K562 (cell line): ENCODE measurements at regions not wholly inside any gene's neighbourhood (a gene's known extent, or its start where the extent isn't known, plus 50 kb on each side); places are given as distances from the start of the nearest gene placed in this dataset.

Source experiments
- ATAC-seq: fragments of 200-7000 bp; cut with Tn5 transposase; 3 replicates; pipeline ENCODE4 v1.9.1; 2020; ENCODE audit warnings: moderate library complexity
- BruUV-seq: library from RNA; stranded (reverse); fragments of 400-500 nt; replicated peaks from 2 replicates; lab custom pipeline; 2021; lab: Mats Ljungman, UMichigan
- CTCF ChIA-PET: fragments of 300-600 bp; formaldehyde crosslinking; extraction: SDS; loops from one replicate; lab custom pipeline; 2021; ENCODE audit warnings: low intra/inter-chr PET ratio; lab: Yijun Ruan, JAX
- POLR2A ChIA-PET: fragments of 300-600, 350-650 bp; sonication (Branson Sonifier 250); formaldehyde crosslinking; extraction: SDS; loops from one replicate; lab custom pipeline; 2021; ENCODE audit warnings: antibody characterized with exemption, inconsistent platforms; lab: Yijun Ruan, JAX
- DNase-seq, 4 experiments: peaks; one replicate each; pipeline versions ENCODE4 v3.0.0 to v3.0.0-alpha.2; 2011 to 2018; ENCODE audit warnings: low spot score in 3 of 4, mixed read lengths in 3 of 4; ENCODE audit errors: extremely low read depth in 1 of 4
- FAIRE-seq: peaks from 2 replicates; lab custom pipeline; 2011; peaks lifted over from hg19 to GRCh38; lab: Jason Lieb, UNC
- H2AFZ ChIP-seq: 2 replicates; pipeline ENCODE4 v1.6.0; 2011; ENCODE audit warnings: low read depth, low read length, control low read depth, inconsistent platforms
- H3K27ac ChIP-seq: fragments of 200-600 bp; 3 replicates; pipeline ENCODE4 v1.8.0; 2011; ENCODE audit warnings: low read depth, mild to moderate bottlenecking, control low read depth, inconsistent platforms, low read length, moderate library complexity, mixed read lengths; ENCODE audit errors: extremely low read depth
- H3K27me3 ChIP-seq, 2 experiments: fragments of 300-600 bp in 1 of 2; 2 replicates in 1 of 2; 3 replicates in 1 of 2; pipeline versions ENCODE4 v1.6.0 to v1.8.0; 2011; ENCODE audit warnings: inconsistent platforms in 2 of 2, low read length in 2 of 2, mild to moderate bottlenecking in 1 of 2, mixed read lengths in 1 of 2, moderate library complexity in 1 of 2; ENCODE audit not compliant: control insufficient read depth in 2 of 2, insufficient read depth in 2 of 2
- H3K36me3 ChIP-seq: fragments of 300-600 bp; 3 replicates; pipeline ENCODE4 v1.8.0; 2011; ENCODE audit warnings: mild to moderate bottlenecking, low read length, inconsistent platforms; ENCODE audit not compliant: control insufficient read depth, insufficient read depth
- H3K4me1 ChIP-seq, 2 experiments: fragments of 200-600 bp in 1 of 2; replicated peaks in 1 of 2; 2 replicates in 1 of 2; 3 replicates in 1 of 2; pipeline versions ENCODE4 v1.5.1 to v1.8.0; 2011; ENCODE audit warnings: inconsistent platforms in 2 of 2, low read length in 2 of 2, mild to moderate bottlenecking in 1 of 2, mixed read lengths in 1 of 2, moderate library complexity in 1 of 2; ENCODE audit not compliant: control insufficient read depth in 2 of 2, insufficient read depth in 2 of 2
- H3K4me2 ChIP-seq: 2 replicates; pipeline ENCODE4 v1.6.1; 2011; ENCODE audit warnings: low read length, control low read depth, inconsistent platforms, mixed read lengths; ENCODE audit not compliant: insufficient read depth
- H3K4me3 ChIP-seq: fragments of 200-600 bp; sonication (generic), shearing (Covaris generic); 2 replicates; pipeline ENCODE4 v1.5.1; 2016; ENCODE audit warnings: control low read depth, inconsistent platforms
- H3K79me2 ChIP-seq: fragments of 200-600 bp; 3 replicates; pipeline ENCODE4 v1.8.0; 2011; ENCODE audit warnings: low read length, inconsistent platforms; ENCODE audit not compliant: control insufficient read depth, insufficient read depth
- H3K9ac ChIP-seq, 2 experiments: 2 replicates each; pipeline versions ENCODE4 v1.6.0 to v1.6.1; 2011; ENCODE audit warnings: low read depth in 2 of 2, low read length in 2 of 2, control low read depth in 1 of 2, inconsistent platforms in 1 of 2, mild to moderate bottlenecking in 1 of 2, mixed read lengths in 1 of 2; ENCODE audit not compliant: insufficient read depth in 1 of 2
- H3K9me1 ChIP-seq: one replicate; pipeline ENCODE4 v1.6.0; 2011; ENCODE audit warnings: inconsistent platforms, mild to moderate bottlenecking, low read length, moderate library complexity; ENCODE audit not compliant: control insufficient read depth, insufficient read depth
- H3K9me3 ChIP-seq: replicated peaks from 2 replicates; pipeline ENCODE4 v1.5.1; 2011; ENCODE audit warnings: low read depth, low read length, inconsistent platforms; ENCODE audit not compliant: control insufficient read depth, insufficient read depth
- H4K20me1 ChIP-seq: replicated peaks from 2 replicates; pipeline ENCODE4 v1.6.1; 2011; ENCODE audit warnings: low read length, inconsistent platforms, mixed read lengths; ENCODE audit not compliant: control insufficient read depth, insufficient read depth
- ETS2 ChIP-seq: IDR thresholded peaks from 2 replicates; pipeline ENCODE4 v1.6.1; 2016; ENCODE audit warnings: borderline replicate concordance, missing genetic modification characterization, mild to moderate bottlenecking, moderate library complexity, missing compliant biosample characterization; ENCODE audit not compliant: poor library complexity, severe bottlenecking
- HMG20A ChIP-seq: fragments of 450-650 bp; formaldehyde crosslinking; conservative IDR thresholded peaks from 2 replicates; pipeline ENCODE4 v1.4.0; 2020; ENCODE audit warnings: mild to moderate bottlenecking, mixed read lengths
- IRF9 ChIP-seq: fragments of 450-650 bp; IDR thresholded peaks from 2 replicates; pipeline ENCODE4 v1.6.1; 2016; ENCODE audit warnings: missing biosample characterization, missing genetic modification characterization
- RAD21 ChIP-seq, 2 experiments: fragments of 250-450 bp in 1 of 2; fragments of 450-650 bp in 1 of 2; sonication (Bioruptor Pico) in 1 of 2; formaldehyde crosslinking in 1 of 2; IDR thresholded peaks in 1 of 2; conservative IDR thresholded peaks in 1 of 2; 2 replicates each; pipeline versions ENCODE4 v1.4.0 to v1.8.0; 2020 to 2022; ENCODE audit warnings: mild to moderate bottlenecking in 2 of 2, moderate library complexity in 1 of 2
- ZNF184 ChIP-seq: sonication (generic); formaldehyde crosslinking; IDR thresholded peaks from 2 replicates; pipeline ENCODE4 v1.5.0; 2020; ENCODE audit warnings: missing genetic modification reagents
- ZNF644 ChIP-seq: fragments of 200-800 bp; sonication (Bioruptor generic); IDR thresholded peaks from 2 replicates; pipeline ENCODE4 v1.6.1; 2016; ENCODE audit warnings: low read depth, missing genetic modification characterization, missing compliant biosample characterization
- WGBS: fragments of 100-300 bp; shearing (Covaris generic); methylation state at CpG from one replicate; pipeline ENCODE4 v1.1.6; 2016; ENCODE audit warnings: low coverage, mixed read lengths; ENCODE audit not compliant: insufficient coverage; ENCODE audit errors: missing lambda C conversion rate; 5-methylcytosine and 5-hydroxymethylcytosine counted together
- in situ Hi-C: fragments of 300-500 bp; cut with MboI; formaldehyde crosslinking; loops from 4 replicates; pipeline ENCODE4 v1.15.0; 2018; ENCODE audit warnings: inconsistent platforms, mixed read lengths
- intact Hi-C: fragments of 100-400 bp; cut with micrococcal nuclease; formaldehyde crosslinking; loops from 2 replicates; pipeline ENCODE4 v1.14.2; 2022
- TF ChIP-seq, protein P1 (sequence below): fragments of 450-650 bp; IDR thresholded peaks from 2 replicates; pipeline ENCODE4 v1.6.1; 2016; ENCODE audit warnings: borderline replicate concordance
- TF ChIP-seq, protein P2 (sequence below): sonication (generic); formaldehyde crosslinking; IDR thresholded peaks from 2 replicates; pipeline ENCODE4 v1.4.0; 2020; ENCODE audit warnings: mild to moderate bottlenecking, missing genetic modification reagents
- TF ChIP-seq, protein P3 (sequence below): sonication (generic); formaldehyde crosslinking; IDR thresholded peaks from 2 replicates; pipeline ENCODE4 v1.9.0; 2022; ENCODE audit warnings: mild to moderate bottlenecking, missing genetic modification reagents

DNA sequence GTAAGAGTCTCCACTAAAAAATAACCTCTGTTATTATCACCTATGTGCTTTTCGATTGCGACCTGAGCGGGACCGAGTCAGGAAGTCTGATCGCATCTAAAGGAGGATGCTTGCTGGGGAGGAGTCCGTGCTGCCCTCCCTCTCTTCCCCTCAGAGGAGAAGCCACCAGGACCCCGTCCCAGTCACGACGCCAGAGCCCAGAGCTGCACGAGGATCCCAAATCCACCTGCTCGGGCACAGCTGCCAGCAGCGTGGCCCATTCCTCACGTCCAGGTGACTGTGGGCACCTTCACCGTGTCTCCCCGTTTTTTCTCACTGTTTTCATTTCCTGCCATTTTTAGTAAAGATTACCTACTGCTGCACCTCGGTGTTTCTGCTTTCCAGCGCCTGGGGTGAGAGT is 390.3 kb downstream of the BRD1 start:
- no peaks in the 10 kb centered on the region for H3K27me3 ChIP-seq
- no peak overlapping the region for H3K4me2 ChIP-seq
- H4K20me1 ChIP-seq: peaks cover 5% of the 10 kb centered on the region; the same call in 1 of the 2 replicates
- no TSS peak for BruUV-seq
- no peaks in the 10 kb centered on the region for H3K9me3 ChIP-seq
- H3K36me3 ChIP-seq: peaks cover 10% of the 10 kb centered on the region; the same call in 2 of the 3 replicates
- no peaks in the 10 kb centered on the region for H3K79me2 ChIP-seq
- H3K27ac ChIP-seq: no peak overlapping the region
- no peak overlapping the region; a peak in 1 of 4 replicates for H3K9ac ChIP-seq
- no peaks in the 10 kb centered on the region for H3K9me1 ChIP-seq
- in situ Hi-C loops: no loop called here
- DNase-seq: no peak
- intact Hi-C loops: no loop called here
- WGBS: 85% methylated on average over 11 of the region's 17 CpGs
- CTCF ChIA-PET: no interaction called here
- no peak overlapping the region for H3K4me3 ChIP-seq
- peaks cover 0 to 4% of the 10 kb centered on the region in 2 experiments; a peak in 2 of 5 replicates for H3K4me1 ChIP-seq
- ATAC-seq: no peak
- FAIRE-seq: no peak
- no peak overlapping the region for H2AFZ ChIP-seq
- POLR2A ChIA-PET: no interaction called here
- TF ChIP-seq, protein P1, sequence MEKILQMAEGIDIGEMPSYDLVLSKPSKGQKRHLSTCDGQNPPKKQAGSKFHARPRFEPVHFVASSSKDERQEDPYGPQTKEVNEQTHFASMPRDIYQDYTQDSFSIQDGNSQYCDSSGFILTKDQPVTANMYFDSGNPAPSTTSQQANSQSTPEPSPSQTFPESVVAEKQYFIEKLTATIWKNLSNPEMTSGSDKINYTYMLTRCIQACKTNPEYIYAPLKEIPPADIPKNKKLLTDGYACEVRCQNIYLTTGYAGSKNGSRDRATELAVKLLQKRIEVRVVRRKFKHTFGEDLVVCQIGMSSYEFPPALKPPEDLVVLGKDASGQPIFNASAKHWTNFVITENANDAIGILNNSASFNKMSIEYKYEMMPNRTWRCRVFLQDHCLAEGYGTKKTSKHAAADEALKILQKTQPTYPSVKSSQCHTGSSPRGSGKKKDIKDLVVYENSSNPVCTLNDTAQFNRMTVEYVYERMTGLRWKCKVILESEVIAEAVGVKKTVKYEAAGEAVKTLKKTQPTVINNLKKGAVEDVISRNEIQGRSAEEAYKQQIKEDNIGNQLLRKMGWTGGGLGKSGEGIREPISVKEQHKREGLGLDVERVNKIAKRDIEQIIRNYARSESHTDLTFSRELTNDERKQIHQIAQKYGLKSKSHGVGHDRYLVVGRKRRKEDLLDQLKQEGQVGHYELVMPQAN: no peak
- TF ChIP-seq, protein P2, sequence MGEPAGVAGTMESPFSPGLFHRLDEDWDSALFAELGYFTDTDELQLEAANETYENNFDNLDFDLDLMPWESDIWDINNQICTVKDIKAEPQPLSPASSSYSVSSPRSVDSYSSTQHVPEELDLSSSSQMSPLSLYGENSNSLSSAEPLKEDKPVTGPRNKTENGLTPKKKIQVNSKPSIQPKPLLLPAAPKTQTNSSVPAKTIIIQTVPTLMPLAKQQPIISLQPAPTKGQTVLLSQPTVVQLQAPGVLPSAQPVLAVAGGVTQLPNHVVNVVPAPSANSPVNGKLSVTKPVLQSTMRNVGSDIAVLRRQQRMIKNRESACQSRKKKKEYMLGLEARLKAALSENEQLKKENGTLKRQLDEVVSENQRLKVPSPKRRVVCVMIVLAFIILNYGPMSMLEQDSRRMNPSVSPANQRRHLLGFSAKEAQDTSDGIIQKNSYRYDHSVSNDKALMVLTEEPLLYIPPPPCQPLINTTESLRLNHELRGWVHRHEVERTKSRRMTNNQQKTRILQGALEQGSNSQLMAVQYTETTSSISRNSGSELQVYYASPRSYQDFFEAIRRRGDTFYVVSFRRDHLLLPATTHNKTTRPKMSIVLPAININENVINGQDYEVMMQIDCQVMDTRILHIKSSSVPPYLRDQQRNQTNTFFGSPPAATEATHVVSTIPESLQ: no peak
- TF ChIP-seq, protein P3, sequence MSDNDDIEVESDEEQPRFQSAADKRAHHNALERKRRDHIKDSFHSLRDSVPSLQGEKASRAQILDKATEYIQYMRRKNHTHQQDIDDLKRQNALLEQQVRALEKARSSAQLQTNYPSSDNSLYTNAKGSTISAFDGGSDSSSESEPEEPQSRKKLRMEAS: no peak
- TF ChIP-seq RAD21 (CRISPR knock-in tag; conservative IDR thresholded peaks at IDR 0.05 in 1 of 2, IDR thresholded peaks at IDR 0.05 in 1 of 2) (no peak), ETS2 (no peak), IRF9 (tag) (no peak), HMG20A (CRISPR knock-in tag) (no peak), ZNF184 (CRISPR knock-in tag) (no peak), ZNF644 (no peak)
